Loucy (cell line): ENCODE measurements at regions not wholly inside any gene's neighbourhood (a gene's known extent, or its start where the extent isn't known, plus 50 kb on each side); places are given as distances from the start of the nearest gene placed in this dataset.

ENCODE experiments used
- H2AFZ ChIP-seq: fragments of 200-600 bp; sonication (generic); 2 replicates; pipeline ENCODE4 v1.6.0; 2016; ENCODE audit warnings: antibody characterized with exemption, mild to moderate bottlenecking, low read length, moderate library complexity
- H3F3A ChIP-seq: fragments of 200-600 bp; 2 replicates; pipeline ENCODE4 v1.6.0; 2016; ENCODE audit warnings: antibody characterized with exemption, low read depth, mild to moderate bottlenecking
- H3K27me3 ChIP-seq: fragments of 200-600 bp; sonication (generic); 2 replicates; pipeline ENCODE4 v1.6.1; 2014; ENCODE audit warnings: low read length, mild to moderate bottlenecking; ENCODE audit not compliant: insufficient read depth, poor library complexity, severe bottlenecking
- H3K36me3 ChIP-seq: fragments of 200-600 bp; sonication (generic); 2 replicates; pipeline ENCODE4 v1.6.1; 2016; ENCODE audit warnings: low read length; ENCODE audit not compliant: insufficient read depth
- H3K4me1 ChIP-seq: fragments of 200-600 bp; sonication (generic); 2 replicates; pipeline ENCODE4 v1.5.1; 2014; ENCODE audit warnings: low read length, mild to moderate bottlenecking; ENCODE audit not compliant: insufficient read depth, poor library complexity, severe bottlenecking
- H3K4me2 ChIP-seq: fragments of 200-600 bp; sonication (generic); 2 replicates; pipeline ENCODE4 v1.6.0; 2014; ENCODE audit warnings: antibody characterized with exemption, low read length, low read depth, mild to moderate bottlenecking; ENCODE audit not compliant: poor library complexity, severe bottlenecking
- H3K4me3 ChIP-seq: fragments of 200-600 bp; sonication (generic); 2 replicates; pipeline ENCODE4 v1.5.1; 2014; ENCODE audit warnings: low read length, mild to moderate bottlenecking, mixed read lengths; ENCODE audit not compliant: poor library complexity, severe bottlenecking
- H3K79me2 ChIP-seq: fragments of 200-600 bp; sonication (generic); 2 replicates; pipeline ENCODE4 v1.6.1; 2014; ENCODE audit warnings: low read length; ENCODE audit not compliant: insufficient read depth
- H3K9ac ChIP-seq: fragments of 200-600 bp; sonication (generic); 2 replicates; pipeline ENCODE4 v1.6.0; 2014; ENCODE audit warnings: mild to moderate bottlenecking, low read depth, low read length, moderate library complexity; ENCODE audit not compliant: poor library complexity, severe bottlenecking
- H3K9me2 ChIP-seq: fragments of 200-600 bp; sonication (generic); replicated peaks from 2 replicates; pipeline ENCODE4 v1.6.1; 2016; ENCODE audit warnings: low read depth, low read length, mixed read lengths
- H3K9me3 ChIP-seq: fragments of 200-600 bp; sonication (generic); 2 replicates; pipeline ENCODE4 v1.6.1; 2014; ENCODE audit warnings: mild to moderate bottlenecking, antibody characterized with exemption, low read length, low read depth; ENCODE audit not compliant: insufficient read depth
- H4K20me1 ChIP-seq: fragments of 200-600 bp; sonication (generic); 2 replicates; pipeline ENCODE4 v1.6.0; 2014; ENCODE audit warnings: antibody characterized with exemption, low read length, mild to moderate bottlenecking; ENCODE audit not compliant: insufficient read depth, poor library complexity, severe bottlenecking
- CTCF ChIP-seq: fragments of 200-600 bp; sonication (generic); conservative IDR thresholded peaks from 2 replicates; pipeline ENCODE4 v1.5.1; 2014; ENCODE audit warnings: mild to moderate bottlenecking, antibody characterized with exemption, low read length
- EZH2phosphoT487 ChIP-seq: fragments of 200-600 bp; IDR thresholded peaks from 2 replicates; pipeline ENCODE4 v1.6.1; 2018; ENCODE audit warnings: antibody characterized with exemption, mild to moderate bottlenecking, moderate library complexity, borderline replicate concordance

- Histone ChIP-seq H3K27me3 (no peaks in the 10 kb centered on the region), H2AFZ (no peak overlapping the region), H3K79me2 (no peaks in the 10 kb centered on the region), H3K36me3 (no peaks in the 10 kb centered on the region), H3K4me3 (no peak overlapping the region), H3F3A (no peaks in the 10 kb centered on the region), H3K9me2 (no peaks in the 10 kb centered on the region), H3K4me2 (no peak overlapping the region), H3K9me3 (no peaks in the 10 kb centered on the region), H4K20me1 (no peaks in the 10 kb centered on the region), H3K4me1 (no peaks in the 10 kb centered on the region), H3K9ac (no peak overlapping the region)
- TF ChIP-seq CTCF (no peak), EZH2phosphoT487 (no peak)
Measured at GRCh38 chr13:79695754-79696153, 214.8 kb downstream of the NDFIP2 start.

GRCh38 chr13:79692846-79693245 lies 211.9 kb downstream of the NDFIP2 start:
- no peaks in the 10 kb centered on the region for H3K9me3 ChIP-seq
- H4K20me1 ChIP-seq: no peaks in the 10 kb centered on the region
- no peak for TF ChIP-seq CTCF
- no peak for TF ChIP-seq EZH2phosphoT487
- no peaks in the 10 kb centered on the region for H3K36me3 ChIP-seq
- H3K27me3 ChIP-seq: no peaks in the 10 kb centered on the region
- H3K4me3 ChIP-seq: no peak overlapping the region
- no peaks in the 10 kb centered on the region for H3F3A ChIP-seq
- H3K79me2 ChIP-seq: no peaks in the 10 kb centered on the region
- H2AFZ ChIP-seq: no peak overlapping the region
- H3K4me1 ChIP-seq: no peaks in the 10 kb centered on the region
- no peak overlapping the region for H3K4me2 ChIP-seq
- H3K9ac ChIP-seq: no peak overlapping the region
- no peaks in the 10 kb centered on the region for H3K9me2 ChIP-seq

GRCh38 chr13:79691826-79692225 lies 210.9 kb downstream of the NDFIP2 start:
- H3K4me1 ChIP-seq: no peaks in the 10 kb centered on the region
- TF ChIP-seq CTCF (no peak), EZH2phosphoT487 (no peak)

More at GRCh38 chr13:79691826-79692225, 210.9 kb downstream of the NDFIP2 start:
- Histone ChIP-seq H4K20me1 (no peaks in the 10 kb centered on the region), H3K27me3 (no peaks in the 10 kb centered on the region), H3K9ac (no peak overlapping the region), H3K79me2 (no peaks in the 10 kb centered on the region), H3K36me3 (no peaks in the 10 kb centered on the region), H2AFZ (no peak overlapping the region), H3K9me2 (no peaks in the 10 kb centered on the region), H3K4me2 (no peak overlapping the region), H3F3A (no peaks in the 10 kb centered on the region), H3K4me3 (no peak overlapping the region), H3K9me3 (no peaks in the 10 kb centered on the region)
